Heart left ventricle (tissue), 13 donors: ENCODE measurements at regions not wholly inside any gene's neighbourhood (a gene's known extent, or its start where the extent isn't known, plus 50 kb on each side); places are given as distances from the start of the nearest gene placed in this dataset.

ENCODE experiments used
- POLR2A ChIP-seq, 2 donors: fragments of 450-650 bp; IDR thresholded peaks; one replicate each; pipeline ENCODE4 v1.6.1; 2017; ENCODE audit warnings: antibody characterized with exemption in 2 of 2, mild to moderate bottlenecking in 2 of 2, moderate library complexity in 2 of 2
- TF ChIP-seq, protein P1 (sequence below), 12 donors: fragments of 200-600 bp; sonication (generic) in 4 of 12; IDR thresholded peaks; one replicate each; pipeline versions ENCODE4 v1.5.0 to v1.8.0; 2018 to 2022; ENCODE audit warnings: antibody characterized with exemption in 12 of 12, mild to moderate bottlenecking in 5 of 12
- donor health status: ischemic (EF 13 %, LVEDD 7.1; RV severe dilation, severe dysfunction).
- donor health status: DM: no; HTN: yes; CAD: no.
- donor health status: DM: no; HTN: no; CAD: no.
- donor health status: ischemic (EF 25% LVEDD 6.9; RV normal size, moderate dysfunction).
- donor health status: ischemic (EF 25% LVEDD 5.7; RV mildly dilated, moderate dysfunction).
- donor health status: ischemic (EF 35%, LVEDD 5.7; RV mildly dilated, moderate dysfunction).
- donor health status: nonischemic (EF 11% LVEDD 7.7; RV severe dilation, severe dysfunction).
- donor health status: DM: yes; HTN: yes; CAD: no.
- donor health status: PGD.
- donor health status: ischemic (EF 29% LVEDD 5.4; RV normal size, mild dysfunction).
- donor health status: nonischemic (EF 23%, LVEDD 6.1; RV moderate dilation, normal function).

DNA sequence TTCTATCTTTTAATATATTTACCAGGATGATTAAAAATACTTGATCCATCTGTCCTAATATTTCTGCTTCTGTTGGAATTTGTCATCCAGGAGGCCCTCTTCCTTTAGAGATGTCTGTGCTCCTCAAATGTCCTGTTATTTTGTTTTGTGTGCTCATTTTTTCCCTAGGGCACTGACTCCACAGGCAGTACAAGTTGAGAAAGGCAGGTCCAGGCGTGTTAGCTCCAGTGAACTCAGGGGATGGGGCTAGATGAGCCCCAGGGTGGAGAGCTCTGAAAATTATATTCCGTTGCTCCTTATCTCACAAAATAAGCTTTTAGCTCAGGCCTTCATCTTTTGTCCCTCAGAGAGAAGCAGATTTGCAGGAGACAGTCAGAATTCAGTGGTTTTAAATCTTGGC is 105.7 kb downstream of the SLC4A3 start:
- TF ChIP-seq, protein P1, sequence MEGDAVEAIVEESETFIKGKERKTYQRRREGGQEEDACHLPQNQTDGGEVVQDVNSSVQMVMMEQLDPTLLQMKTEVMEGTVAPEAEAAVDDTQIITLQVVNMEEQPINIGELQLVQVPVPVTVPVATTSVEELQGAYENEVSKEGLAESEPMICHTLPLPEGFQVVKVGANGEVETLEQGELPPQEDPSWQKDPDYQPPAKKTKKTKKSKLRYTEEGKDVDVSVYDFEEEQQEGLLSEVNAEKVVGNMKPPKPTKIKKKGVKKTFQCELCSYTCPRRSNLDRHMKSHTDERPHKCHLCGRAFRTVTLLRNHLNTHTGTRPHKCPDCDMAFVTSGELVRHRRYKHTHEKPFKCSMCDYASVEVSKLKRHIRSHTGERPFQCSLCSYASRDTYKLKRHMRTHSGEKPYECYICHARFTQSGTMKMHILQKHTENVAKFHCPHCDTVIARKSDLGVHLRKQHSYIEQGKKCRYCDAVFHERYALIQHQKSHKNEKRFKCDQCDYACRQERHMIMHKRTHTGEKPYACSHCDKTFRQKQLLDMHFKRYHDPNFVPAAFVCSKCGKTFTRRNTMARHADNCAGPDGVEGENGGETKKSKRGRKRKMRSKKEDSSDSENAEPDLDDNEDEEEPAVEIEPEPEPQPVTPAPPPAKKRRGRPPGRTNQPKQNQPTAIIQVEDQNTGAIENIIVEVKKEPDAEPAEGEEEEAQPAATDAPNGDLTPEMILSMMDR (IDR thresholded peaks at IDR 0.05): no peak
- TF ChIP-seq POLR2A (IDR thresholded peaks at IDR 0.05): no peak
